Gastrocnemius medialis (tissue), 4 donors: ENCODE measurements at regions not wholly inside any gene's neighbourhood (a gene's known extent, or its start where the extent isn't known, plus 50 kb on each side); places are given as distances from the start of the nearest gene placed in this dataset.

Experiments used
- CTCF ChIP-seq, 5 experiments: fragments of 450-650 bp in 3 of 5; fragments of 200-600 bp in 2 of 5; sonication (generic) in 2 of 5; IDR thresholded peaks in 4 of 5; conservative IDR thresholded peaks in 1 of 5; 1 replicate in 4 of 5; 2 replicates in 1 of 5; pipeline ENCODE4 v1.5.1; 2016 to 2019; ENCODE audit warnings: antibody characterized with exemption in 5 of 5, mild to moderate bottlenecking in 3 of 5, moderate library complexity in 3 of 5
- POLR2A ChIP-seq, 2 donors: fragments of 450-650 bp; IDR thresholded peaks; one replicate each; pipeline ENCODE4 v1.6.1; 2017; ENCODE audit warnings: antibody characterized with exemption in 2 of 2, mild to moderate bottlenecking in 2 of 2, moderate library complexity in 2 of 2

- TF ChIP-seq POLR2A (IDR thresholded peaks at IDR 0.05) (no peak), CTCF (IDR thresholded peaks at IDR 0.05 in 4 of 5, conservative IDR thresholded peaks at IDR 0.05 in 1 of 5) (no peak)
Measured at GRCh38 chr14:105891631-105892452, 365.5 kb downstream of the TMEM121 start.
